GM12892 (cell line): ENCODE measurements at regions not wholly inside any gene's neighbourhood (a gene's known extent, or its start where the extent isn't known, plus 50 kb on each side); places are given as distances from the start of the nearest gene placed in this dataset.

Source experiments
- POLR2A ChIP-seq: IDR thresholded peaks from 2 replicates; pipeline ENCODE4 v1.6.1; 2011; ENCODE audit warnings: low read depth, low read length, control low read depth
- POLR2AphosphoS5 ChIP-seq: IDR thresholded peaks from 2 replicates; pipeline ENCODE4 v1.6.1; 2011; ENCODE audit warnings: low read depth, low read length, control low read depth
- TAF1 ChIP-seq: IDR thresholded peaks from 2 replicates; pipeline ENCODE4 v1.6.1; 2011; ENCODE audit warnings: low read depth, mild to moderate bottlenecking, control low read depth, low read length, borderline replicate concordance

DNA sequence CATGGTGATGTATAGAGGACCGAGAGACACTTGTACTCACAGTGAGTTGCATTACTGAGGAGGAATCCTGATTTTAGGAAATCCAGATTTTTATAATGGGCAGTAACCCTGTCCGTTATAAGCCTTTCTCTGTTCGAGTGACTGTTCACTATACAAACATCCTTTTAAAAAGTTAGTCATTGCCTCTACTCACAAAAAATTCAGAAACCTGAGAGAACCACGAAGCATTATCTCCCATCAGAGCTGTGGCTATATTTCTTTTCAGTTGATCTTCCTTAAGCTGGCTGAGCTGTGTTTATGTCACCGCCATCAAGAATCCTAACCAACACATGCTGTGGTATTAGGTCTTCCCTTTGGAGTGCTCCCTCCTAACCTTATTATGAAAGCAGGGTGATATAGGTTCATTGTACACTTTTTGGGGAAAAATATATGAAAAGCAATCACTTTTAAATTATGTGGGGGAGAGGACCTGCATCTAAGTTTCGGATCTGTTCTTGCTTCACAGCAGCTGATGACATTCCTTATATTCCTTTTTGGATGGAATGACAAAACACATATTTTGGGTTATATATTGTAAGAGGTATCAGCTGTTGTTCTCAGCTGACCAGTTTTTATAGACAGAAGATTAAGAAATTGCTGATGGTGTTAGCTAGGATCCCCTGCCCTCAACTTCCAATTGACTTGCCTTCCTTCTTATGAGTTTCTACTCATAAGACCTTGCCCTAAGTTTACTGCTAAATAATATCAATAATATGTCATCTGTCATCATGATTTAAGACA, 465.9 kb upstream of the RASGRP1 start:
- TF ChIP-seq POLR2AphosphoS5 (no peak), POLR2A (no peak), TAF1 (no peak)
